Fibroblast of mammary gland (primary cell): ENCODE measurements at regions not wholly inside any gene's neighbourhood (a gene's known extent, or its start where the extent isn't known, plus 50 kb on each side); places are given as distances from the start of the nearest gene placed in this dataset.

Source experiments
- DNase-seq: peaks from one replicate; pipeline ENCODE4 v3.0.0-alpha.2; 2010; ENCODE audit warnings: low read depth
- H3K4me3 ChIP-seq: 2 replicates; pipeline ENCODE4 v1.5.1; 2011; ENCODE audit warnings: low read depth, mild to moderate bottlenecking, low read length, moderate library complexity; ENCODE audit not compliant: control insufficient read depth
- CTCF ChIP-seq: conservative IDR thresholded peaks from 2 replicates; pipeline ENCODE4 v1.5.1; 2011; ENCODE audit warnings: low read depth, low read length, inconsistent platforms; ENCODE audit not compliant: control insufficient read depth, insufficient read depth

GRCh38 chr5:5551499-5551898, 129.0 kb downstream of the ICE1 start:
- TF ChIP-seq CTCF: no peak
- no peak overlapping the region for H3K4me3 ChIP-seq
- DNase-seq: no peak

- DNase-seq: no peak
- TF ChIP-seq CTCF: no peak
- H3K4me3 ChIP-seq: no peak overlapping the region
Observed at GRCh38 chr5:5546408-5546807, 123.9 kb downstream of the ICE1 start.

GRCh38 chr5:5544094-5544663, 121.7 kb downstream of the ICE1 start:
- DNase-seq: no peak
- no peak overlapping the region for H3K4me3 ChIP-seq
- no peak for TF ChIP-seq CTCF

- DNase-seq: no peak
- no peak for TF ChIP-seq CTCF
- no peak overlapping the region for H3K4me3 ChIP-seq
Observed at GRCh38 chr5:5542654-5543053, 120.2 kb downstream of the ICE1 start.

GRCh38 chr5:5540065-5540464, 117.6 kb downstream of the ICE1 start:
- DNase-seq: no peak
- H3K4me3 ChIP-seq: no peak overlapping the region
- TF ChIP-seq CTCF: no peak
